K562 (cell line): ENCODE measurements at regions not wholly inside any gene's neighbourhood (a gene's known extent, or its start where the extent isn't known, plus 50 kb on each side); places are given as distances from the start of the nearest gene placed in this dataset.

Experiments
- ATAC-seq: fragments of 200-7000 bp; cut with Tn5 transposase; 3 replicates; pipeline ENCODE4 v1.9.1; 2020; ENCODE audit warnings: moderate library complexity
- BruUV-seq: library from RNA; stranded (reverse); fragments of 400-500 nt; replicated peaks from 2 replicates; lab custom pipeline; 2021; lab: Mats Ljungman, UMichigan
- CTCF ChIA-PET: fragments of 300-600 bp; formaldehyde crosslinking; extraction: SDS; loops from one replicate; lab custom pipeline; 2021; ENCODE audit warnings: low intra/inter-chr PET ratio; lab: Yijun Ruan, JAX
- POLR2A ChIA-PET: fragments of 300-600, 350-650 bp; sonication (Branson Sonifier 250); formaldehyde crosslinking; extraction: SDS; loops from one replicate; lab custom pipeline; 2021; ENCODE audit warnings: antibody characterized with exemption, inconsistent platforms; lab: Yijun Ruan, JAX
- DNase-seq, 4 experiments: peaks; one replicate each; pipeline versions ENCODE4 v3.0.0 to v3.0.0-alpha.2; 2011 to 2018; ENCODE audit warnings: low spot score in 3 of 4, mixed read lengths in 3 of 4; ENCODE audit errors: extremely low read depth in 1 of 4
- FAIRE-seq: peaks from 2 replicates; lab custom pipeline; 2011; peaks lifted over from hg19 to GRCh38; lab: Jason Lieb, UNC
- H2AFZ ChIP-seq: 2 replicates; pipeline ENCODE4 v1.6.0; 2011; ENCODE audit warnings: low read depth, low read length, control low read depth, inconsistent platforms
- H3K27ac ChIP-seq: fragments of 200-600 bp; 3 replicates; pipeline ENCODE4 v1.8.0; 2011; ENCODE audit warnings: low read depth, mild to moderate bottlenecking, control low read depth, inconsistent platforms, low read length, moderate library complexity, mixed read lengths; ENCODE audit errors: extremely low read depth
- H3K27me3 ChIP-seq, 2 experiments: fragments of 300-600 bp in 1 of 2; 2 replicates in 1 of 2; 3 replicates in 1 of 2; pipeline versions ENCODE4 v1.6.0 to v1.8.0; 2011; ENCODE audit warnings: inconsistent platforms in 2 of 2, low read length in 2 of 2, mild to moderate bottlenecking in 1 of 2, mixed read lengths in 1 of 2, moderate library complexity in 1 of 2; ENCODE audit not compliant: control insufficient read depth in 2 of 2, insufficient read depth in 2 of 2
- H3K36me3 ChIP-seq: fragments of 300-600 bp; 3 replicates; pipeline ENCODE4 v1.8.0; 2011; ENCODE audit warnings: mild to moderate bottlenecking, low read length, inconsistent platforms; ENCODE audit not compliant: control insufficient read depth, insufficient read depth
- H3K4me1 ChIP-seq, 2 experiments: fragments of 200-600 bp in 1 of 2; replicated peaks in 1 of 2; 2 replicates in 1 of 2; 3 replicates in 1 of 2; pipeline versions ENCODE4 v1.5.1 to v1.8.0; 2011; ENCODE audit warnings: inconsistent platforms in 2 of 2, low read length in 2 of 2, mild to moderate bottlenecking in 1 of 2, mixed read lengths in 1 of 2, moderate library complexity in 1 of 2; ENCODE audit not compliant: control insufficient read depth in 2 of 2, insufficient read depth in 2 of 2
- H3K4me2 ChIP-seq: 2 replicates; pipeline ENCODE4 v1.6.1; 2011; ENCODE audit warnings: low read length, control low read depth, inconsistent platforms, mixed read lengths; ENCODE audit not compliant: insufficient read depth
- H3K4me3 ChIP-seq: fragments of 200-600 bp; sonication (generic), shearing (Covaris generic); 2 replicates; pipeline ENCODE4 v1.5.1; 2016; ENCODE audit warnings: control low read depth, inconsistent platforms
- H3K79me2 ChIP-seq: fragments of 200-600 bp; 3 replicates; pipeline ENCODE4 v1.8.0; 2011; ENCODE audit warnings: low read length, inconsistent platforms; ENCODE audit not compliant: control insufficient read depth, insufficient read depth
- H3K9ac ChIP-seq, 2 experiments: 2 replicates each; pipeline versions ENCODE4 v1.6.0 to v1.6.1; 2011; ENCODE audit warnings: low read depth in 2 of 2, low read length in 2 of 2, control low read depth in 1 of 2, inconsistent platforms in 1 of 2, mild to moderate bottlenecking in 1 of 2, mixed read lengths in 1 of 2; ENCODE audit not compliant: insufficient read depth in 1 of 2
- H3K9me1 ChIP-seq: one replicate; pipeline ENCODE4 v1.6.0; 2011; ENCODE audit warnings: inconsistent platforms, mild to moderate bottlenecking, low read length, moderate library complexity; ENCODE audit not compliant: control insufficient read depth, insufficient read depth
- H3K9me3 ChIP-seq: replicated peaks from 2 replicates; pipeline ENCODE4 v1.5.1; 2011; ENCODE audit warnings: low read depth, low read length, inconsistent platforms; ENCODE audit not compliant: control insufficient read depth, insufficient read depth
- H4K20me1 ChIP-seq: replicated peaks from 2 replicates; pipeline ENCODE4 v1.6.1; 2011; ENCODE audit warnings: low read length, inconsistent platforms, mixed read lengths; ENCODE audit not compliant: control insufficient read depth, insufficient read depth
- L3MBTL2 ChIP-seq: fragments of 450-650 bp; IDR thresholded peaks from 2 replicates; pipeline ENCODE4 v1.6.1; 2016; ENCODE audit warnings: mild to moderate bottlenecking, moderate library complexity
- NCOA1 ChIP-seq: fragments of 450-650 bp; IDR thresholded peaks from 2 replicates; pipeline ENCODE4 v1.6.1; 2016; ENCODE audit warnings: low read depth
- NEUROD1 ChIP-seq: fragments of 150-350 bp; IDR thresholded peaks from 2 replicates; pipeline ENCODE4 v1.6.1; 2014; ENCODE audit warnings: borderline replicate concordance, low read length, low read depth; ENCODE audit not compliant: partially characterized antibody
- RAD21 ChIP-seq, 2 experiments: fragments of 250-450 bp in 1 of 2; fragments of 450-650 bp in 1 of 2; sonication (Bioruptor Pico) in 1 of 2; formaldehyde crosslinking in 1 of 2; IDR thresholded peaks in 1 of 2; conservative IDR thresholded peaks in 1 of 2; 2 replicates each; pipeline versions ENCODE4 v1.4.0 to v1.8.0; 2020 to 2022; ENCODE audit warnings: mild to moderate bottlenecking in 2 of 2, moderate library complexity in 1 of 2
- ZNF583 ChIP-seq: fragments of 250-450 bp; sonication (Bioruptor Pico); IDR thresholded peaks from 2 replicates; pipeline ENCODE4 v1.4.0; 2020
- WGBS: fragments of 100-300 bp; shearing (Covaris generic); methylation state at CpG from one replicate; pipeline ENCODE4 v1.1.6; 2016; ENCODE audit warnings: low coverage, mixed read lengths; ENCODE audit not compliant: insufficient coverage; ENCODE audit errors: missing lambda C conversion rate; 5-methylcytosine and 5-hydroxymethylcytosine counted together
- in situ Hi-C: fragments of 300-500 bp; cut with MboI; formaldehyde crosslinking; loops from 4 replicates; pipeline ENCODE4 v1.15.0; 2018; ENCODE audit warnings: inconsistent platforms, mixed read lengths
- intact Hi-C: fragments of 100-400 bp; cut with micrococcal nuclease; formaldehyde crosslinking; loops from 2 replicates; pipeline ENCODE4 v1.14.2; 2022
- TF ChIP-seq, protein P1 (sequence below), 2 experiments: fragments of 450-650 bp; formaldehyde crosslinking in 1 of 2; IDR thresholded peaks; 2 replicates each; pipeline versions ENCODE4 v1.4.0 to v1.6.1; 2014 to 2020; ENCODE audit warnings: mild to moderate bottlenecking in 2 of 2, borderline replicate concordance in 1 of 2, low read depth in 1 of 2
- TF ChIP-seq, protein P2 (sequence below), 2 experiments: IDR thresholded peaks; 2 replicates each; pipeline ENCODE4 v1.6.1; 2011; ENCODE audit warnings: borderline replicate concordance in 1 of 2, control low read depth in 1 of 2, low read depth in 1 of 2, low read length in 1 of 2, mild to moderate bottlenecking in 1 of 2, mixed read lengths in 1 of 2, moderate library complexity in 1 of 2; ENCODE audit not compliant: insufficient read depth in 1 of 2, insufficient read length in 1 of 2, poor library complexity in 1 of 2, severe bottlenecking in 1 of 2; ENCODE audit errors: extremely low read depth in 1 of 2
- TF ChIP-seq, protein P3 (sequence below), 3 experiments: IDR thresholded peaks in 2 of 3; conservative IDR thresholded peaks in 1 of 3; 2 replicates each; pipeline ENCODE4 v1.5.1; 2011 to 2012; ENCODE audit warnings: low read length in 3 of 3, mild to moderate bottlenecking in 3 of 3, control low read depth in 2 of 3, improper control_type of control experiment in 1 of 3, inconsistent platforms in 1 of 3, low read depth in 1 of 3, mixed read lengths in 1 of 3, moderate library complexity in 1 of 3; ENCODE audit not compliant: insufficient read depth in 2 of 3
- TF ChIP-seq, protein P4 (sequence below): sonication (generic); formaldehyde crosslinking; IDR thresholded peaks from 2 replicates; pipeline ENCODE4 v1.9.0; 2022; ENCODE audit warnings: mild to moderate bottlenecking, missing genetic modification reagents

DNA sequence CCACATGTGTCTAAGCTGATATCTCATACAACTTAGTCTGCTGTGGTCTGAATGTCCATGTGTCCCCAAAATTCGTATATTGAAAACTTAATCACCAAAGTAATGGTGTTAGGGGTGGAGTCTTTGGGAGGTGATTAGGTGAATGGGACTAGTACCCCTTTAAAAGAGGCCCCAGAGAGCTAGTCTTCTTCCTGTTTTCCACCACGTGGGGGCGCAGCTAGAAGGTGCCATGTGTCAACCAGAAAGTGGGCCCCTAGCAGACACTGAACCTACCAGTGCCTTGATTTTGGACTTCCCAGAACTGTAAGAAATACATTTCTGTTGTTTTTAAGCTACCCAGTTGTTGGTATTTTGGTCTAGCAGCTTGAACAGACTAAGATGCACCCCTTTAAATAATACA lies 86.6 kb downstream of the ASB1 start:
- 0% methylated on average over 3 of the region's 3 CpGs for whole genome bisulfite sequencing
- no peak overlapping the region for H3K4me2 ChIP-seq
- DNase-seq (peak; percentile 53 to 63 (median 61)), FAIRE-seq (no peak), ATAC-seq (peak; percentile 91)
- no peaks in the 10 kb centered on the region for H3K36me3 ChIP-seq
- no peak overlapping the region for H3K4me3 ChIP-seq
- no peaks in the 10 kb centered on the region for H3K9me3 ChIP-seq
- peaks cover 6 to 31% of the 10 kb centered on the region in 2 experiments; a peak in 4 of 5 replicates for H3K27me3 ChIP-seq
- POLR2A ChIA-PET = interaction anchor here (1.1 kb wide), 1 partner anchor 12 kb away, joined by 4 read pairs; no protein-coding TSS in a partner anchor
- H3K9ac ChIP-seq = no peak overlapping the region
- BruUV-seq = no TSS peak
- no peaks in the 10 kb centered on the region for H3K79me2 ChIP-seq
- intact Hi-C loops = no loop called here
- H3K9me1 ChIP-seq = no peaks in the 10 kb centered on the region
- in situ Hi-C loops = no loop called here
- H3K27ac ChIP-seq = no peak overlapping the region
- H2AFZ ChIP-seq = no peak overlapping the region
- H4K20me1 ChIP-seq = no peaks in the 10 kb centered on the region
- H3K4me1 ChIP-seq = peaks cover 0 to 2% of the 10 kb centered on the region in 2 experiments; a peak in 1 of 5 replicates
- CTCF ChIA-PET = no interaction called here
- peak in 1 of 2 experiments; percentile 53; a peak in 3 of 4 replicates for TF ChIP-seq RAD21 (CRISPR knock-in tag; conservative IDR thresholded peaks at IDR 0.05 in 1 of 2, IDR thresholded peaks at IDR 0.05 in 1 of 2)
- TF ChIP-seq L3MBTL2 = 0 out of 2 replicates have a peak, but pooled peaks have one; percentile 21
- TF ChIP-seq, protein P1, sequence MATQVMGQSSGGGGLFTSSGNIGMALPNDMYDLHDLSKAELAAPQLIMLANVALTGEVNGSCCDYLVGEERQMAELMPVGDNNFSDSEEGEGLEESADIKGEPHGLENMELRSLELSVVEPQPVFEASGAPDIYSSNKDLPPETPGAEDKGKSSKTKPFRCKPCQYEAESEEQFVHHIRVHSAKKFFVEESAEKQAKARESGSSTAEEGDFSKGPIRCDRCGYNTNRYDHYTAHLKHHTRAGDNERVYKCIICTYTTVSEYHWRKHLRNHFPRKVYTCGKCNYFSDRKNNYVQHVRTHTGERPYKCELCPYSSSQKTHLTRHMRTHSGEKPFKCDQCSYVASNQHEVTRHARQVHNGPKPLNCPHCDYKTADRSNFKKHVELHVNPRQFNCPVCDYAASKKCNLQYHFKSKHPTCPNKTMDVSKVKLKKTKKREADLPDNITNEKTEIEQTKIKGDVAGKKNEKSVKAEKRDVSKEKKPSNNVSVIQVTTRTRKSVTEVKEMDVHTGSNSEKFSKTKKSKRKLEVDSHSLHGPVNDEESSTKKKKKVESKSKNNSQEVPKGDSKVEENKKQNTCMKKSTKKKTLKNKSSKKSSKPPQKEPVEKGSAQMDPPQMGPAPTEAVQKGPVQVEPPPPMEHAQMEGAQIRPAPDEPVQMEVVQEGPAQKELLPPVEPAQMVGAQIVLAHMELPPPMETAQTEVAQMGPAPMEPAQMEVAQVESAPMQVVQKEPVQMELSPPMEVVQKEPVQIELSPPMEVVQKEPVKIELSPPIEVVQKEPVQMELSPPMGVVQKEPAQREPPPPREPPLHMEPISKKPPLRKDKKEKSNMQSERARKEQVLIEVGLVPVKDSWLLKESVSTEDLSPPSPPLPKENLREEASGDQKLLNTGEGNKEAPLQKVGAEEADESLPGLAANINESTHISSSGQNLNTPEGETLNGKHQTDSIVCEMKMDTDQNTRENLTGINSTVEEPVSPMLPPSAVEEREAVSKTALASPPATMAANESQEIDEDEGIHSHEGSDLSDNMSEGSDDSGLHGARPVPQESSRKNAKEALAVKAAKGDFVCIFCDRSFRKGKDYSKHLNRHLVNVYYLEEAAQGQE (IDR thresholded peaks at IDR 0.05; ENCODE audit: borderline replicate concordance) = peak; percentile 18; the same call in 1 of the 2 replicates
- TF ChIP-seq, protein P1 (CRISPR knock-in tag; IDR thresholded peaks at IDR 0.05; ENCODE audit: low read depth) = no peak
- TF ChIP-seq NEUROD1 = no peak
- no peak for TF ChIP-seq NCOA1
- TF ChIP-seq, protein P2, sequence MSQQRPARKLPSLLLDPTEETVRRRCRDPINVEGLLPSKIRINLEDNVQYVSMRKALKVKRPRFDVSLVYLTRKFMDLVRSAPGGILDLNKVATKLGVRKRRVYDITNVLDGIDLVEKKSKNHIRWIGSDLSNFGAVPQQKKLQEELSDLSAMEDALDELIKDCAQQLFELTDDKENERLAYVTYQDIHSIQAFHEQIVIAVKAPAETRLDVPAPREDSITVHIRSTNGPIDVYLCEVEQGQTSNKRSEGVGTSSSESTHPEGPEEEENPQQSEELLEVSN (IDR thresholded peaks at IDR 0.05; ENCODE audit: borderline replicate concordance in 1 of 2, extremely low read depth in 1 of 2, insufficient read depth in 1 of 2, insufficient read length in 1 of 2, low read depth in 1 of 2, low read length in 1 of 2, poor library complexity in 1 of 2, severe bottlenecking in 1 of 2) = peak in 1 of 2 experiments; percentile 47
- TF ChIP-seq, protein P3, sequence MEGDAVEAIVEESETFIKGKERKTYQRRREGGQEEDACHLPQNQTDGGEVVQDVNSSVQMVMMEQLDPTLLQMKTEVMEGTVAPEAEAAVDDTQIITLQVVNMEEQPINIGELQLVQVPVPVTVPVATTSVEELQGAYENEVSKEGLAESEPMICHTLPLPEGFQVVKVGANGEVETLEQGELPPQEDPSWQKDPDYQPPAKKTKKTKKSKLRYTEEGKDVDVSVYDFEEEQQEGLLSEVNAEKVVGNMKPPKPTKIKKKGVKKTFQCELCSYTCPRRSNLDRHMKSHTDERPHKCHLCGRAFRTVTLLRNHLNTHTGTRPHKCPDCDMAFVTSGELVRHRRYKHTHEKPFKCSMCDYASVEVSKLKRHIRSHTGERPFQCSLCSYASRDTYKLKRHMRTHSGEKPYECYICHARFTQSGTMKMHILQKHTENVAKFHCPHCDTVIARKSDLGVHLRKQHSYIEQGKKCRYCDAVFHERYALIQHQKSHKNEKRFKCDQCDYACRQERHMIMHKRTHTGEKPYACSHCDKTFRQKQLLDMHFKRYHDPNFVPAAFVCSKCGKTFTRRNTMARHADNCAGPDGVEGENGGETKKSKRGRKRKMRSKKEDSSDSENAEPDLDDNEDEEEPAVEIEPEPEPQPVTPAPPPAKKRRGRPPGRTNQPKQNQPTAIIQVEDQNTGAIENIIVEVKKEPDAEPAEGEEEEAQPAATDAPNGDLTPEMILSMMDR (IDR thresholded peaks at IDR 0.05 in 2 of 3, conservative IDR thresholded peaks at IDR 0.05 in 1 of 3; ENCODE audit: insufficient read depth in 2 of 3, low read depth in 1 of 3, low read length in 3 of 3) = peak; percentile 60 to 63 (median 62)
- TF ChIP-seq, protein P4, sequence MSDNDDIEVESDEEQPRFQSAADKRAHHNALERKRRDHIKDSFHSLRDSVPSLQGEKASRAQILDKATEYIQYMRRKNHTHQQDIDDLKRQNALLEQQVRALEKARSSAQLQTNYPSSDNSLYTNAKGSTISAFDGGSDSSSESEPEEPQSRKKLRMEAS (CRISPR knock-in tag) = peak; percentile 74
- TF ChIP-seq ZNF583 (CRISPR knock-in tag) = no peak
